IPS-18c (cell line): ENCODE measurements at regions not wholly inside any gene's neighbourhood (a gene's known extent, or its start where the extent isn't known, plus 50 kb on each side); places are given as distances from the start of the nearest gene placed in this dataset.
"Not testable (repeated sequence)": the region's sequence is repeated elsewhere in the genome, so short reads cannot be mapped to it uniquely, and the experiment has no call there.

ENCODE experiments used
- H3K4me3 ChIP-seq: 2 replicates; pipeline ENCODE4 v1.7.0; 2013; ENCODE audit warnings: low read depth, mild to moderate bottlenecking, low read length, moderate library complexity; ENCODE audit not compliant: insufficient read depth
- H3K9me3 ChIP-seq: one replicate; pipeline ENCODE4 v1.6.1; 2013; ENCODE audit warnings: mild to moderate bottlenecking, low read length, moderate library complexity; ENCODE audit not compliant: control insufficient read depth, insufficient read depth

GRCh38 chr2:208726242-208726641, 319.6 kb downstream of the PTH2R start:
- H3K9me3 ChIP-seq: no peaks in the 10 kb centered on the region
- no peak overlapping the region for H3K4me3 ChIP-seq

GRCh38 chr2:208751663-208752415, 345.2 kb downstream of the PTH2R start:
- not testable (repeated sequence) for H3K4me3 ChIP-seq, H3K9me3 ChIP-seq

- no peaks in the 10 kb centered on the region for H3K9me3 ChIP-seq
- no peak overlapping the region for H3K4me3 ChIP-seq
These were observed 350.8 kb downstream of the PTH2R start for GRCh38 chr2:208757364-208757763.

DNA sequence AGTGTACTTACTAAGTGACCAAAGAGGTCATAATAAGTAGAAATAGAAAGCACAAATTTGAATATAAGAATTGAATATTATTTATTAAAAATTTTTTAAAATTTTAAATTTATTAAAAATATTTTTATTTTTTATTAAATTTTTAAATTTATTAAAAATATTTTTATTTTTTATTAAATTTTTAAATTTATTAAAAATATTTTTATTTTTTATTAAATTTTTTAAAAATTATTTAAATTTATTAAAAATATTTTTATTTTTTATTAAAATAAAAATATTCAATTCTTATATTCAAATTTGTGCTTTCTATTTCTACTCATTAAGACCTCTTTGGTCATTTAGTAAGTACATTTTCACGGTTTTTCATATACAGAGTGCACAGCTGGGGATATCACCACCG, 366.5 kb downstream of the PTH2R start:
- not testable (repeated sequence) for H3K4me3 ChIP-seq, H3K9me3 ChIP-seq

GRCh38 chr2:208781166-208781565, 374.6 kb downstream of the PTH2R start:
- Histone ChIP-seq H3K4me3 (no peak overlapping the region), H3K9me3 (no peaks in the 10 kb centered on the region)

GRCh38 chr2:208782097-208782496, 375.5 kb downstream of the PTH2R start:
- H3K4me3 ChIP-seq: no peak overlapping the region
- H3K9me3 ChIP-seq: no peaks in the 10 kb centered on the region

DNA sequence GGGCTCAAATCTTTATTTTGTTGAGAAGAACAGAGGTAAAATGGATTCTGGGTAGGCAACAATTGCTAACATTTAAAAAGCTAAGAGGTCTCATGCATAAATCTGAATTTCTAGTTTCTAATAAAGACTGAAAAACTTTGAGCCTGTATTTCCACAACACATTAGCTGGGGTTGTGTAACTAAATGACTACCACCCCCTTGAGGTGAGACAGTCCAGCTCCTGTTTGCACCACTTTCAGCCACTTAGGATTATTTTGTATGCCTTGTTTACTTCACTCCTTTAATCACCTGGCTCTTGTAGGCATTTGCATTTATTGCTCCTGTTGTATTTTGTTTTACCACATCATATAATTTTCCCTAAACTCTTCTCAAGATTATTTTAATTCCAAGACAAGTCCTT, 376.6 kb downstream of the PTH2R start:
- H3K4me3 ChIP-seq: no peak overlapping the region
- H3K9me3 ChIP-seq: no peaks in the 10 kb centered on the region

DNA sequence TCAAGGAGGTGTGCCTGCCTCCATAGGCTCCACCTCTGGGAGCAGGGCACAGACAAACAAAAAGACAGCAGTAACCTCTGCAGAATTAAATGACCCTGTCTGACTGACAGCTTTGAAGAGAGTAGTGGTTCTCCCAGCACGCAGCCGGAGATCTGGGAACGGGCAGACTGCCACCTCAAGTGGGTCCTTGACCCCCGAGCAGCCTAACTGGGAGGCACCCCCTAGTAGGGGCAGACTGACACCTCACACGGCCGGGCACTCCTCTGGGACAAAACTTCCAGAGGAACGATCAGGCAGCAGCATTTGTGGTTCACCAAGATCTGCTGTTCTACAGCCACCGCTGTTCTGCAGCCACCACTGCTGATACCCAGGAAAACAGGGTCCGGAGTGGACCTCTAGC, 378.2 kb downstream of the PTH2R start:
- not testable (repeated sequence) for H3K9me3 ChIP-seq, H3K4me3 ChIP-seq

- Histone ChIP-seq H3K4me3 (no peak overlapping the region), H3K9me3 (no peaks in the 10 kb centered on the region)
These were observed 384.7 kb downstream of the PTH2R start for GRCh38 chr2:208791257-208791656.

DNA sequence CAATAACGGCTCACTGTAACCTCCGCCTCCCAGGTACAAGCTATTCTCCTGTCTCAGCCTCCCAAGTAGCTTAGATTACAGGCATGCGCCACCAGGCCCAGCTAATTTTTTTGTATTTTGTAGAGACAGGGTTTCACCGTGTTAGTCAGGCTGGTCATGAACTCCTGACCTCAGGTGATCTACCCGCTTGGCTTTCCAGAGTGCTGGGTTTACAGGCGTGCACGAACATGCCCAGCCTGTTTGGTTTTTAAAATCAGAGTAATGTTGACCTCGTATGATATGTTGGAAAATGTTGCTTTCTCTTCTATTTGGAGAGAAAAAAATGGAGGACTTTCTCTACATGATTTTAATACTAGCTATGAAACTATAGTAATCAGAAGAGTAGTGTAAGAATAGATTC, 386.2 kb downstream of the PTH2R start:
- Histone ChIP-seq H3K9me3 (no peaks in the 10 kb centered on the region), H3K4me3 (no peak overlapping the region)

DNA sequence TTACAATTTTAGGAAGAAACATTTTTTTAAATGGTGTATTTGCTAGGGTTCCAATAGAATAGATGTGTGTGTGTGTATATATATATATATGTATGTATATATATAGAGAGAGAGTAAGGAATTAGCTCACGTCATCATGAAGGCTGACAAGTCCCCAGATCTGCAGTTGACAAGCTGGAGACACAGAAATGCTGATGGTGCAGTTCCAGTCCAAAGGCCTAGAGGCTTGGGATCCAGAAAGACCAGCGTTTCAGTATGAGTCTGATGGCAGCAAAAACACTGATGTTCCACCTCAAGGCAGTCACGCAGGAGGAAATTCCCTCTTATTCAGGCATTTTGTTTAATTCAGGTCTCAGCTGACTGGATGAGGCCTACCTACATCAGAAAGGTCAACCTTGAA, 386.8 kb downstream of the PTH2R start:
- H3K4me3 ChIP-seq: no peak overlapping the region
- H3K9me3 ChIP-seq: no peaks in the 10 kb centered on the region

DNA sequence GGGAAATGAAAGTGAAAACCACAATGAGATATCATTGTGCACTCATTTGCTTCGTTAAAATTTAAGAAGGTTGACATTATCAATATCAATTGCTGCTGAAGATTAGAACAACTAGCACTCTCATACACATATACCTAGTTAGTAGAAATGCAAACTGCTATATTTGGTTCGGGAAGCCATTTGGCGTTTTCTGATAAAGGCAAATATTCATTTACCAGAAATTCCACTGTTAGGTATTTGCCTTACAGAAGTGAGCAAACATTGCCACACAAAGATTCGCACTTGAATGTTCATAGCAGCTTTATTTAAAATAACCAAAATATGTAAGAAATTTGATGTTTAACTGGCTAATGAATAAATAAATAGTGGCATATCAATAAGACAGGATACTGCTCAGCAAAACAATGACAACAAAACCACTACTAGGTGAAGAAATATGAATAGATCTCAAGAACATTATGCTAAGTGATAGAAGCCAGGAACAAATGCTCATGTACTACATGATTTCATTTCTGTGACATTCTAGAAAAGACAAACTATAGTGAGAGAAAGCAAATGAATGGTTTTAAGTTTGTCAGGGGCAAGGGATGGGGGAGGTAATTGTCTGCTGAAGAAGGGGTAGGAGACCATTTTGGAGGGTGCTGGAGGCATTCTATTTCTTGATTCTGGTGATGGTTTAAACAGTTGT, 387.8 kb downstream of the PTH2R start:
- H3K4me3 ChIP-seq: no peak overlapping the region

GRCh38 chr2:208798698-208799097, 392.1 kb downstream of the PTH2R start:
- peaks cover 2% of the 10 kb centered on the region for H3K9me3 ChIP-seq
- no peak overlapping the region for H3K4me3 ChIP-seq

More for the DNA sequence above, 387.8 kb downstream of the PTH2R start:
- H3K9me3 ChIP-seq: no peaks in the 10 kb centered on the region

- H3K9me3 ChIP-seq: peaks cover 2% of the 10 kb centered on the region
- no peak overlapping the region for H3K4me3 ChIP-seq
These were observed 392.8 kb downstream of the PTH2R start for GRCh38 chr2:208799397-208799796.

DNA sequence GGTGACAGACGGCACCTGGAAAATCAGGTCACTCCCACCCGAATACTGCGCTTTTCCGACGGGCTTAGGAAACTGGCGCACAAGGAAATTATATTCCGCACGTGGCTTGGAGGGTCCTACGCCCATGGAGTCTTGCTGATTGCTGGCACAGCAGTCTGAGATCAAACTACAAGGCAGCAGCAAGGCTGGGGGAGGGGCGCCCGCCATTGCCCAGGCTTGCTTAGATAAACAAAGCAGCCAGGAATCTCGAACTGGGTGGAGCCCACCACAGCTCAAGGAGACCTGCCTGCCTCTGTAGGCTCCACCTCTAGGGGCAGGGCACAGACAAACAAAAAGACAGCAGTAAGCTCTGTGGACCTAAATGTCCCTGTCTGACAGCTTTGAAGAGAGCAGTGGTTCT, 394.3 kb downstream of the PTH2R start:
- not testable (repeated sequence) for H3K4me3 ChIP-seq, H3K9me3 ChIP-seq

DNA sequence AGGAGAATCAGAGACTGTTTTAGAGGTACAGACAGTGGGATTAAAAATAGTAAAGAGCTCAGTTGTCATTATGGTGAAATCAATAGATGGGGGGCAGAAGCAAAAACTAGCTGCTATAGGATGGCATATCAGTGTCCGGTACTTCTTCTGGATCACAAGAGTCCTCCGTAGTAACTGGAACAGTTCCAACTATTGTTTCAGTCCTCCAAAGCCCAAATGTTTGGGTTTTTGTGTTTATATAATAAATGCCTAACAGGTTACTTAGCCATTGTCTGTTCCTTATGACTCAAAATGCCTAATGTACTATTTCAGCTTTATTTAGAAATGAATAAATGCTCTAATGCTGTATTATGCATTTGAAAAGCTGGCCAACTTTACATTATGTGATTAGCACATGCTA, 401.2 kb downstream of the PTH2R start:
- no peak overlapping the region for H3K4me3 ChIP-seq
- H3K9me3 ChIP-seq: no peaks in the 10 kb centered on the region

DNA sequence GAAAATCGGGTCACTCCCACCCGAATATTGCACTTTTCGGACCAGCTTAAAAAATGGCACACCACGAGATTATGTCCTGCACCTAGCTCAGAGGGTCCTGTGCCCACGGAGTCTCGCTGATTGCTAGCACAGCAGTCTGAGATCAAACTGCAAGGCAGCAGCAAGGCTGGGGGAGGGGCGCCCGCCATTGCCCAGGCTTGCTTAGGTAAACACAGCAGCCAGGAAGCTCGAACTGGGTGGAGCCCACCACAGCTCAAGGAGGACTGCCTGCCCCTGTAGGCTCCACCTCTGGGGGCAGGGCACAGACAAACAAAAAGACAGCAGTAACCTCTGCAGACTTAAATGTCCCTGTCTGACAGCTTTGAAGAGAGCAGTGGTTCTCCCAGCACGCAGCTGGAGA, 405.3 kb downstream of the PTH2R start:
- H3K9me3 ChIP-seq, H3K4me3 ChIP-seq: not testable (repeated sequence)

DNA sequence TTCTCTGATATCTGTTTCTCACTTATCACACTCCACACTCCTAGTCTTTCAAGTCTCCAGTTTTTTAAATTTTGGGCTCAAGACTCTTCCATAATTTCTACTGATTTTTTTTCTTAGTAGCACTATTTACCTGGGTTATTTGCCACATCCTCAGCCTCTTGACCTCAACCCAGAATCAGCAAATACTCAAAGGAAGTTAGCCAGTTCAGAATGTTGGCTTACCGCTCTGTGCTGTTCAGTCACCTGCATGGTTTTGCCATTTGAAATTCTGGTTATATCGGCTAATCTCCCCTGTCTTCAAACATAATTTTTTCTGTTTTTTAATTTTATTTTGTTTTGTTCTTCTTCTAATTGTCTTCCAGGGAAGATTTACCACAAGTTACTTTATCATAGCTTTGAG, 412.6 kb downstream of the PTH2R start:
- no peak overlapping the region for H3K4me3 ChIP-seq
- no peaks in the 10 kb centered on the region for H3K9me3 ChIP-seq
